Type B pancreatic cell (in vitro differentiated cells): ENCODE measurements at regions not wholly inside any gene's neighbourhood (a gene's known extent, or its start where the extent isn't known, plus 50 kb on each side); places are given as distances from the start of the nearest gene placed in this dataset.

Experiments
- DNase-seq: peaks from one replicate; pipeline ENCODE4 v3.0.0; 2021; ENCODE audit warnings: mixed read lengths; ENCODE audit not compliant: unreplicated experiment; ENCODE audit errors: extremely low spot score
- H3K27ac Mint-ChIP-seq: 2 replicates; pipeline ENCODE4 v1.8.0; 2021; ENCODE audit warnings: mild to moderate bottlenecking, mixed read lengths
- H3K27me3 Mint-ChIP-seq: 2 replicates; pipeline ENCODE4 v1.8.0; 2021; ENCODE audit warnings: mixed read lengths
- H3K36me3 Mint-ChIP-seq: 2 replicates; pipeline ENCODE4 v1.8.0; 2021; ENCODE audit warnings: mixed read lengths
- H3K4me1 Mint-ChIP-seq: one replicate; pipeline ENCODE4 v1.8.0; 2021; ENCODE audit warnings: mixed read lengths; ENCODE audit not compliant: unreplicated experiment
- H3K4me3 Mint-ChIP-seq: 2 replicates; pipeline ENCODE4 v1.8.0; 2021; ENCODE audit warnings: mild to moderate bottlenecking, mixed read lengths
- H3K9me3 Mint-ChIP-seq: 2 replicates; pipeline ENCODE4 v1.8.0; 2021; ENCODE audit warnings: mixed read lengths
- TF ChIP-seq, protein P1 (sequence below): fragments of 200-600 bp; sonication (generic); conservative IDR thresholded peaks from 2 replicates; pipeline ENCODE4 v1.5.0; 2021; ENCODE audit warnings: antibody characterized with exemption, mild to moderate bottlenecking

DNA sequence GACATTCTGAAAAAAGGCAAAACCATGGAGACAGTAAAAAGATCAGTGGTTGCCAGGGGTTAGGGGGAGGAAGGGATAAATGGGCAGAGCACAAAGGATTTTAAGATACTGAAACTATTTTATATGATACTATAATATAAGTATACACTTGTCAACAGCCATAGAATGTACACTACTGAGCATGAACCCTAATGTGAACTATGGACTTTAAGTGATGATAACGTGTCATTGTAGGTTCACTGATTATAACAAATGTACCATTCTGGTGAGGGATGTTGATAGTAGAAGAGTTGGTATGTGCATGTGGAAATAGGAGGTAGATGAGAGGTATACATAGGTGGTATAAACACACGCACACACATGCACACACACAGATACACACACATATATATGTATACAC is 241.6 kb downstream of the NOL4 start:
- TF ChIP-seq, protein P1, sequence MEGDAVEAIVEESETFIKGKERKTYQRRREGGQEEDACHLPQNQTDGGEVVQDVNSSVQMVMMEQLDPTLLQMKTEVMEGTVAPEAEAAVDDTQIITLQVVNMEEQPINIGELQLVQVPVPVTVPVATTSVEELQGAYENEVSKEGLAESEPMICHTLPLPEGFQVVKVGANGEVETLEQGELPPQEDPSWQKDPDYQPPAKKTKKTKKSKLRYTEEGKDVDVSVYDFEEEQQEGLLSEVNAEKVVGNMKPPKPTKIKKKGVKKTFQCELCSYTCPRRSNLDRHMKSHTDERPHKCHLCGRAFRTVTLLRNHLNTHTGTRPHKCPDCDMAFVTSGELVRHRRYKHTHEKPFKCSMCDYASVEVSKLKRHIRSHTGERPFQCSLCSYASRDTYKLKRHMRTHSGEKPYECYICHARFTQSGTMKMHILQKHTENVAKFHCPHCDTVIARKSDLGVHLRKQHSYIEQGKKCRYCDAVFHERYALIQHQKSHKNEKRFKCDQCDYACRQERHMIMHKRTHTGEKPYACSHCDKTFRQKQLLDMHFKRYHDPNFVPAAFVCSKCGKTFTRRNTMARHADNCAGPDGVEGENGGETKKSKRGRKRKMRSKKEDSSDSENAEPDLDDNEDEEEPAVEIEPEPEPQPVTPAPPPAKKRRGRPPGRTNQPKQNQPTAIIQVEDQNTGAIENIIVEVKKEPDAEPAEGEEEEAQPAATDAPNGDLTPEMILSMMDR, result no peak
- H3K27me3 Mint-ChIP-seq, result no peaks in the 10 kb centered on the region
- no peaks in the 10 kb centered on the region for H3K36me3 Mint-ChIP-seq
- H3K4me1 Mint-ChIP-seq, result no peaks in the 10 kb centered on the region
- no peak for DNase-seq
- no peak overlapping the region for H3K4me3 Mint-ChIP-seq
- H3K27ac Mint-ChIP-seq, result no peak overlapping the region
- H3K9me3 Mint-ChIP-seq, result no peaks in the 10 kb centered on the region

DNA sequence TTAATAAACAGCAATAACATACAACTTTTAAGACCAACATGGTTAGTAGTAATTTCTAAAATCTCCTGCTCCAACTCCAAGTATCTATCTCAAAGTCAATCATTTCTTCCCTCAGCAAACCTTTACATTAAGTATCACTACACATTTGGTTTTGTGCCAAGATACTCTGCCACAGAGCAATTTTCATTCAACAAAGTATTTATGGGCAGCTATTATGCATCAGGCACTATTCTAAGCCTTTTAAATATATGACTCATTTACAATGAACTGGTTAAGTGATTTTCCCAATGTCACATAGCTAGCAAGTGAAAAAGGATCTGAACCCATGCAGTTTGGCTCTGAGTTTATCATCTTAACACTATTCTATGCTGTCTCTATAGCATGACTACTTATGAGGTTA is 264.3 kb downstream of the NOL4 start:
- no peaks in the 10 kb centered on the region for H3K9me3 Mint-ChIP-seq
- no peaks in the 10 kb centered on the region for H3K27me3 Mint-ChIP-seq
- H3K4me3 Mint-ChIP-seq, result no peak overlapping the region
- no peaks in the 10 kb centered on the region for H3K4me1 Mint-ChIP-seq
- TF ChIP-seq, protein P1, result no peak
- H3K36me3 Mint-ChIP-seq, result no peaks in the 10 kb centered on the region
- DNase-seq, result no peak
- no peak overlapping the region for H3K27ac Mint-ChIP-seq

DNA sequence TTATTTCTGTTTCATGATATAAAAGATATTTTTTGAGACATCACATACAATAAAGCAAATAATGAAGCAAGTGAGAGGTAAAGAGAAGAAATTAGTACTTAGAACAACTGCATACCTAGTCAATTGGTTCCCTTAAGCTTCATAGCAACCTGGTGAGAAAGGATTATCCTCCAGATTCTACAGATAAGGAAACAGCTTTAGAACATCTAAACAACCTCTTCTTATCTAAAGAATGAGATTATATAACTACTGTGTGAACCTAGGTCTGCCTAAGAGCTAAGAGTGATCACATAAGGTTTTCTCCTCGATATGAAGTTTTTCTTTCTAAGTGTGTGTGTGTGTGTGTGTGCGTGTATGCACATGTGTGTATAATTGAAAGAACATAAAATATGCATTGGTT is 265.1 kb downstream of the NOL4 start:
- Mint-ChIP-seq H3K4me1 (no peaks in the 10 kb centered on the region), H3K27me3 (no peaks in the 10 kb centered on the region), H3K36me3 (no peaks in the 10 kb centered on the region), H3K27ac (no peak overlapping the region), H3K9me3 (no peaks in the 10 kb centered on the region), H3K4me3 (no peak overlapping the region)
- TF ChIP-seq, protein P1, result no peak
- no peak for DNase-seq

DNA sequence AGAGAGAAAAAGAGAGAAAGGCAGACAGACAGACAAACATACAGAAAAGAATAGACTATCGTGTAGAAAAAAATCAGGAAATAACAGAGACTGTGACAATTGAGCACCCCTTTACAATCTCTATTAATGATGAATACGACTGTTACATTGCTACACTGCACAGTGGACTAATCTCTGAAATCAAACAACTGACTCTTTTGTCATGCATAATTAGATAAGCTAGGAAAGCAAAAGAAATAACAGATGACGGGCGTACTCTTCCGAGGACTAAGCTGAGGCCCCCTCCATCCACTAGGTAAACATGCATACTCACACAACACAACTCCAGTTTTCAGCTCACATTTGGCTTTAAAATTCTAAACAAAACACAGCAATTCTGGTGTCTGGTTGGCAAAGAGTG is 267.0 kb downstream of the NOL4 start:
- DNase-seq, result no peak
- TF ChIP-seq, protein P1, result no peak
- Mint-ChIP-seq H3K36me3 (no peaks in the 10 kb centered on the region), H3K9me3 (no peaks in the 10 kb centered on the region), H3K4me3 (no peak overlapping the region), H3K27me3 (no peaks in the 10 kb centered on the region), H3K4me1 (no peaks in the 10 kb centered on the region), H3K27ac (no peak overlapping the region)

DNA sequence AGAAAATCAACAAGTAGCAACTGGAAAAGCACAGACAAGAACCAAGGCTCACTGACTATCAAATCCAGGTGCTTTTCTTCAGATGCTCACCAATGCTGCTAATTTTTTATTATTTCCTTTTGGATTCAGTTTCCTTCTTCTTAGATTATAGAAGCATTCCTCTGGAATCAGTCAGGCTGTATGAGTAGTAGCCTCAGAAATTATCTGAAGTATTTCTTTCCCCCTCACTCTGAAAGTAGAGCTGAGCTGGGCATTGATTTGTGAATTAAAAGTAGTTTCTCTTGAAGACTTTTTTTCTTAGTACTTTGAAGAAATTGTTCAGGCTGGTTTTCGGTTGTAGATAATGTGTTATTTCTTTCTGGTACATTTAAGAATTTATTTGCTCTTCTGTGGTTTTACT is 273.7 kb downstream of the NOL4 start:
- H3K27ac Mint-ChIP-seq, result no peak overlapping the region
- no peaks in the 10 kb centered on the region for H3K9me3 Mint-ChIP-seq
- TF ChIP-seq, protein P1, result no peak
- no peaks in the 10 kb centered on the region for H3K36me3 Mint-ChIP-seq
- no peak overlapping the region for H3K4me3 Mint-ChIP-seq
- H3K4me1 Mint-ChIP-seq, result no peaks in the 10 kb centered on the region
- DNase-seq, result no peak
- no peaks in the 10 kb centered on the region for H3K27me3 Mint-ChIP-seq

DNA sequence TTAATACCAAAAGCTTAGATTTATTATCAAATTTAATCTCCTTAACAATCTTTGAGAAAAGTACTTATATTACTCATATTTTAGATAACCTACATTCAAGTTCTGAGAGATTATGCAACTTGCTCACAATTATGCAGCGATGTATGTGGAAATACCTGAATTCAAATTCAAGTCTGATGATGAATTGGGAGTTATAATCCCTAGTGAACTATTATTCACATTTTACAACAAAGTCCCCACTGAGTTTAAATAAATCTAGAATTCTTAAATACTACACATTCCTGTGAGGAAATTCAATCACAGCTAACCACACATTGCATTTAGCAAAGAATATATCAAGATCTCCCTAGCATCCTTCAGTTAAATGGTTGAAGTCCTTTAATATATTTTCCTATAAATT is 278.4 kb downstream of the NOL4 start:
- no peak for DNase-seq
- Mint-ChIP-seq H3K36me3 (no peaks in the 10 kb centered on the region), H3K4me3 (no peak overlapping the region), H3K27ac (no peak overlapping the region), H3K4me1 (no peaks in the 10 kb centered on the region), H3K27me3 (no peaks in the 10 kb centered on the region), H3K9me3 (no peaks in the 10 kb centered on the region)
- TF ChIP-seq, protein P1, result no peak
